NCI-H446 (cell line): ENCODE measurements at regions not wholly inside any gene's neighbourhood (a gene's known extent, or its start where the extent isn't known, plus 50 kb on each side); places are given as distances from the start of the nearest gene placed in this dataset.
"Not testable (repeated sequence)": the region's sequence is repeated elsewhere in the genome, so short reads cannot be mapped to it uniquely, and the experiment has no call there.

Source experiments
- DNase-seq, 2 experiments: peaks; one replicate each; lab custom pipeline; 2025; lab: John Stamatoyannopoulos, UW

DNA sequence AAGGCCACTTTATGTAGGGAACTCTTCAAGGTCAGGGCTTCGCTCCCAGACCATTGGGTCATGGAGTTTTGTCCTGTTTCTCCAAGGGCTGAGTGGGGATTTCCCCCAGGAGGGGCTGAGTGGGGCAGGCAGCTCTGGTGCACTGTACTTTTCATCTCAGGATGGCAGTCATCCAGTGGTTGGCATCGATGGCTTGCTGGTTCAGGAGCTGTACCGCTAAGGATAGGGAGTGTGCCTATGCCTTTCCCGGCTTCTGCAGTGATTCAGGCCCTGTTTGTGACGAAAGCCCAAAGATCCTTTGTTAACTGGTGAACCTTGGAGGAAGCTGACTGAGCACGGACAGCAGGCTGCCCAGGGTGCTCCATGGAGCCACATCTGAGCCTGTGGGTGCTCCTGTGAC is 100.1 kb upstream of the GADD45A start:
- DNase-seq, result no peak

DNA sequence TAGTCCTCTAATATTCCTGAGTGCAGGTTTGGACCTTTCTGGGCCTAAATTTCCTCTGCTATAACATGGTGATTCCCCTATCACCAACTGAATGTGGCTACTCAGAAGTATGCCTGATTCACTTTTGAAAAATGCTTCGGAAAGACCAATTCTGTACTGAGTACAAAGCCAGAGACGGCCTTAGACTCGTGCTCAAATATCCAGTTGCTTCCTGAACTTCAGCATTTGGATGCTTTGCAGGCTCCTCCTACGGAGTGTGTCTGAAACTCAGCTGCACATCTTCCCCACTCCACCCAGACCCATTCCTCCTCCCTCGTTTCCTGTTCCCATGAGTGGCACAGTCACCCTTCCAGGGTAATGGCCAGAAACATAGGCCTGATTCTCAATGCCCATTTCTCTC is 98.4 kb upstream of the GADD45A start:
- no peak for DNase-seq

DNA sequence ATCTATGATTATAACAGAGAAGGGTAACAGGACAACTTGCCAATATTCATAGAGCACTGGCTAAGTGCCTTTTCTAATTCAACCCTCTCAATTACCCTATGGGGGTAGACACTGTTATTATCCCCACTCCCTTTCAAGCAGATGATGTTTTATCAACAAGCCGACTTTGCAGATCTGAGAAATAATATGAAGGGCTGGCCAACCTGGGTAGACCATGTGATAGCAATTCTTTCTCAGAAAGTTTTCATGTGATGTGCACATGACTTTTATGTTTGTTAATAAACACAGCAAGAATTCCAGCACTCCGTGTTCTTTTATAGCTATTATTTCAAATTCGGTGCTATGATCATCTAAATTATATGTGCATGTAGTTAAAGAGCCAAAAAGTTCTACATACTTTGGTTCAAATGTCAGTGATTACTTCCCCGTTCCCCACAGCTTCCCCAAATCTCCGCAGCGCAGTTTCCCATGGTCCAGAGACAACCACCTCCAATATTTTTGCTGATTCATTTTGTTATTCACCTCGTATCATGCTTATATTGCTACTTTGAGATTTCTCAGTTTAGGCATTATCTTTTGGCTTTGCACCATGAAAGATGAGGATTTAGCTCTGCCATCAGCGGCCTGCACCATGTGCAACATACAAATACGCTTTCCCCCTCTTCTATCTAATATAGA is 96.7 kb upstream of the GADD45A start:
- no peak for DNase-seq

DNA sequence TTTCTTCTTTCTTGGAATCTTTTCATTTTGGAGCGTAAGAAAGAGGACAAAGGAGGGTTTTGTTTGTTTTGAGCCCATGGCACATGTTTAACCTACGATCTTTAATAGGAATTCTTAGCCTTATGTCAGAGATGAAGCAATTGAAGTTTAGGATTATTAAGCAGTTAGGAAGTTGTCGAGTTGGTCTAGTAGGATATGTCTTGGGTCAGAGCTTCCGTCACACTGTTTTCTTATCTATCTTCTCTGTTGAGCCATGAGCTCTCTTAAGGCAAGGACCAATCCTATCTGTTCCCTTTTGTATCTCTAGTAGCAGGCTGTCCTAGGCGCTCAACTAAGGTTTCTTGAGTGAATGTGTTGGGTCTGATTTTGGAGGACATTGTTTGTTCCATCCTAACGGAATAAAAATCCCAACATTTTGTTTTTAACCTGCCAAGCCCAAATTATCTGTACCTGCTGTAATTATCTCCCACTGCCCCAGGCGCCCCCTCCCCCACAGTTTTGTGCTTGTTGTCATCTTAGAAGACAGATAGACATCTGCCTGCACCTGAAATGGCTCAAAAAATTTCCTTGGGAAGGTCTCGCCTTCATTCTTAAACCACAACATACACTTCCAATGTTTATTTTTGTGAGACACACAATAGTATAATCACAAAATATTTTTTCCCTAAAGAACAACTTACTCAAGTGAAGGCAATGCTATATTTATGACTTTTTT is 95.3 kb upstream of the GADD45A start:
- DNase-seq, result no peak

DNA sequence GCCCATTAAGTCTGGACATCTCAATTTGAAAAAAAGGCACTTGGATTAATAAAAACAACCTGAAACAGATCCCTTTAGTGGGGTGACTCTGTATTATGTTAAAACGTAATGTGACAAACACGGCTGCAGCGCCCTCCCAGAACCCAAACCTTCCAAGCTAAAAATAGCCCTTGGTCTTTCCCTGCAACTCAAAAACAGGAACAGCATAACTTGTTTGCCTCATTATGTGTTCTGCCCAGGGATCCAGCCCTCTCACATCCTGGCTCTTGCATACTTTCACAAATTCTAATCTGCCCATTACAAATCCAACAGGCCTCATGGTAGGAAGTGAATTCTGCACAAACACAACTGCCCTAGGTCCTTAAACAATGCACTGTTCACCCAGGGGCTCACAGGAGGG is 94.7 kb upstream of the GADD45A start:
- no peak for DNase-seq

DNA sequence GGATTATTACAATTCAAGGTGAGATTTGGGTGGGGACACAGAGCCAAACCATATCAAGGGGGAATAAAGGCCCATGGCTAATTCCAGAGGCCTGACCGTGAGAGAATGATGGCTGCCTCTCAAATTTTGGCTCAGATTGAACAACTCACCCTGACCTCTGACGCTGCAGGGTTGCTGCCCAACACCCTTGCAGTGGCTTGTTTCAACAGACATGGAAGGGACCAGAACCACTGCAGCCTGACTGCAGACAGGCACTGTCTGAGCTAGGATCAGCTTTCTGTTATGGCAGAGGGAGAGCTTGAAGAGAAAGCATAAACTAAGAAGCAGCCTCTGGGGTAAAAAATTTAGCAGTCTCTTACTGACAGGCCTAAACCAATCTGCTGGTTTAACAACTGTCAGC is 90.2 kb upstream of the GADD45A start:
- DNase-seq, result no peak

DNA sequence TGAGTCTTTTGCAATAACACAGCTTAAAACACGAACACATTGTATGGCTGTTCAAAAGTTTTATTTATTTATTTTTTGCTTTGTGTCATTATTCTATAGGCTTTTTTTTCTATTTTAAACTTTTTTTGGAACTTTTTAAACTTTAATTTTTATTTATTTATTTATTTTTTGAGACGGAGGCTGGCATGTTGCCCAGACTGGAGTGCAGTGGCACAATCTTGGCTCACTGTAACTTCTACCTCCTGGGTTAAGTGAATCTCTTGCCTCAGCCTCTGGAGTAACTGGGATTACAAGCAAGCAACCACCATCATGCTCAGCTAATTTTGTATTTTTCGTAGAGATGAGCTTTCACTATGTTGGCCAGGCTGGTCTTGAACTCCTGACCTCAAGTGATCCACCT is 88.3 kb upstream of the GADD45A start:
- DNase-seq, result no peak

DNA sequence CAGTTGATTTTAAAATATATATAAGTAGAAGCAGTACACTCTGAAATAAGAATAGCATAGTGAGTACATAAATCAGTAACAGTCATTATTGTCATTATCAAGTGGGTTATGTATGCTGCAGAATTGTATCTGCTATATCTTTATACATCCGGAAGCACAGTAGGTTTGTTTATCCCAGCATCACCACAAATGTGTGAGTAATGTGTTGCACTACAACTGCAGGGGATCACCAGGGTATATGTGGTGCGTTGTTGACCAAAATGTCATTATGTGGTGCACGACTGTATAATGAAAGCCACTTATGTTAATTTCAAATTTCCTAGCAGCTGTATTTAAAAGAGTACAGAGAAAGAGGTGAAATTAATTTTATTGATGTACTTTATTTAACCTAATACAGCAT is 87.7 kb upstream of the GADD45A start:
- DNase-seq, result no peak

DNA sequence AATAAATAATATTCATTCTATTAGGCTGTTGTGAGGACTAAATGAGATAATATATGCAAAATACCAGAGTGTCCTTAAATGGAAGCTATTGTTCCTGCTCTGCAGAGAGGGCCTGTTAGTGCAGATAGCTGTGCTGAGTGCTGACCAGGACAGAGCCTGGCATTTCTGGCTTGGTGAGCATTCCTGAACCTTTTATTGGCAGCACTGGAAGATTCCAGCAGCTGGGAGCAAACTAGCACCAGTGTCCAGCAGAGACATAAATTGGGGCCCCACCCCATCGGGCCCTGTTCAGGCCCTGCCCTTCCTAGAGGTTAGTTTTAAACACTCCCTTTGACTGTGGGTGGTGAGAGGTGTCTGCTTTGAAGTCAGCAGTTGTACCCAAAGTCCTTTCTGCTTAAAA is 85.9 kb upstream of the GADD45A start:
- DNase-seq, result no peak

DNA sequence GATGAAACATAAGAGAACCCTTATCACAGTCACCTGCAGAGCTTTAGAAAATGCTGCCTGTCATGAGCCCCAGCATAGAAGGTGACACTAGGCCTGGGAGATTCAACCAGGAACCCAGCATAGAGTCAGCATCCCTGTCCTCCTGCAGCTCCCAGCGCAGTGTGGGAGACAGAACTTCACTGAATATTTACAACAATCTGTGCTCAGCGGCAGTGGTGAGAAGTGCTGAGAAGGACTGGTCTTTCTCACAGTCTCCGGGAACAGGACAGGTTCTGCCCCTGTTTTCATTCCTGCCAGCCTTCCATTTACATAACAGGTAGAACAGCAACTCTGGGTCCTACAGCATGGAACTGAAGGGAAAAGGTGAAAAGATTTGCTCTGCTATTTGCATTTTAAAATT is 83.5 kb upstream of the GADD45A start:
- DNase-seq, result no peak

DNA sequence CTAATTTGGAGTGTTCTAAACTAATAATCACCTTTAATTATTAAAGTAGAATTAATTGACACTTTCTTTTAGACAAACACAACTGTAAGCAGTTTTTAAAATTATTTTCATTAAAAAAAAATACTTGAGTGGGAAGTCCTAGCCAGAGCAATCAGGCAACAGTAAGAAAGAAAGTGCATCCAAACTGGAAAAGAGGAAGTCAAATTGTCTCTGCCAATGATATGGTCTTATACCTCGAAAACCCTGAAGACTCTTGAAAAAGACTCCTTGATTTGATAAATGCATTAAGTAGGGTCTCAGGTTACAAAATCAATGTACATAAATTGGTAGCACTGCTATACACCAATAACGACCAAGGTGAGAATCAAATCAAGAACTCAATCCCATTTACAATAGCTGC is 83.0 kb upstream of the GADD45A start:
- DNase-seq, result no peak

DNA sequence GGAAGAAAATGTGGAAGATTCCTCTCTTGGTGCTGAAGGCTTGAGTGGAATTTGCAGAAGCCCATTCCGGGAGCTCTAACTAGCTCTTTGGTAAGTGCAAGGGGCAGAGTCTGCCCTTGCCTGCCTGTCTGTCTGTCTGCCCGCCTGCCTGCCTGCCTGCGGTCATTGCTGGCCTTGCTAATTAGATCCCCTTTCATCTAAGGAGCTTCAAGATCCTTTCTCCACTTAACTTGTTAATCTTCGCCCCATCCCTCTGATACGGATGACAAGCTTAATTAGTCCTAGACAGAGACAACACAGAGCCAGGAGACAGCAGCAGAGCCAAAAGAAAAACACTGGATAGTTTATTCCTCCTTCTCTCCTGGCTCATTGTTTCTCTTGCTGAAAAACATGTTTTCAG is 80.2 kb upstream of the GADD45A start:
- DNase-seq, result no peak

DNA sequence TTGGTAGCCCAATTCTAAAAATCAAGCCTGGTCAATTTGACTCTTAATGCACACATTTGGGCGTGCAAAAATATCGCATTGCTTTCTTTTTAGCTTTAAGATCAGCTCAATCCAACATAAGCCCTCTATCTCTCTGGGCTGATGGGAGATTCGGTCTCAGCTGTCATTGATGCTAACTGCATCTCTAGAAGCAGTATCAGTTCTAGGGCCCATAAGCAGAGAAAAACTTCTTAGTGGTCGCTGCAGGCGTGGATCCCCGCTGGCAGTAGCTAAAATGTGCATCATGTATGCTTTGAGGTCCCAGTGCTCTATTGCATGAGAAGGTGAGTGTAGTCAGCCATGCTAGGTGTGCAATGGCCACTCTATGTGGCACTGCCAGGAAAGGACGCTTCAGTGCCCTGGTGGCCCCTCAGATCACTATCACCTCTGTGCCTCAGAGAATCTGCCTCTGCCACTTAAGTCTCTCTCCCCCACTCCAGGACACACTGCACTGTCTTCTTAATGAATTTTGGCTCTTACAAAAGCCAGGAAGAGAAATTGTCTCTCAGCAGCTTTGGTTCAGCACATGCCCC is 79.7 kb upstream of the GADD45A start:
- DNase-seq, result no peak

DNA sequence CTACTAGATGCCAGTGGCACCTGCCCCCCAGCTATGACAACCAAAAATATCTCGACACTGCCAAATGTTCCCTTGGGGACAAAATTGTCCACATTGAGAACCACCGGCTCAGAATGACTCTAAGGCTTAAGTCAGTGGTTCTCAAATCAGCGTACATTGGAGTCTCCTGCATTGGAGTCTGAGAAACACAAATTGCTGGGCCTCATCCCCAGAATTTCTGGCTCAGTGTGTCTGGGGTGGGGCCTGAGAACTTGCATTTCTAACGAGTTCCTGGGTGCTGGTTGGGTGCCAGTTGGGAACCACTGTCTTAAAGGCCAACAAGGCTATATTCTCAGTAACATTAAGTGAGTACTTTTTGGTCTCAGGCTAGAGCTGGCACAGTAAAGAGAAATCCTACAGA is 77.7 kb upstream of the GADD45A start:
- no peak for DNase-seq

DNA sequence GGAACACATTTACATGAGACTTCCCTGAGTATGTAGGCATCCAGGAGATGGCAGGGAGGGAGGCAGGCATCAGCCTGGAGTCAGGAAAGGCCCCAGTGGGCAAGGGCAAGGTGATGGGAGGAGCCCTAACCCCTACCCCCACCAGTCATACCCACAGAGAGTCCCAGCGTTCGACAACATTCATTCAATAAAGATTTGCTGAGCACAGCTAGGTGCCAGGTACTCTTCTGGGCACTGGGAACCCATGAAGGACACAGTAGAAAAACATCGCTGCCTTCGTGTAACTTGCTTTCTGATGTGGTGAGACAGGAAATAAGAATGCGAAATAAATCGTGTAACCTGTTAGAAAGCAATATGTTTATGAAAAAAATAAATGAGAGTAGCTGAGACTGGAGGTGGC is 77.3 kb upstream of the GADD45A start:
- no peak for DNase-seq

DNA sequence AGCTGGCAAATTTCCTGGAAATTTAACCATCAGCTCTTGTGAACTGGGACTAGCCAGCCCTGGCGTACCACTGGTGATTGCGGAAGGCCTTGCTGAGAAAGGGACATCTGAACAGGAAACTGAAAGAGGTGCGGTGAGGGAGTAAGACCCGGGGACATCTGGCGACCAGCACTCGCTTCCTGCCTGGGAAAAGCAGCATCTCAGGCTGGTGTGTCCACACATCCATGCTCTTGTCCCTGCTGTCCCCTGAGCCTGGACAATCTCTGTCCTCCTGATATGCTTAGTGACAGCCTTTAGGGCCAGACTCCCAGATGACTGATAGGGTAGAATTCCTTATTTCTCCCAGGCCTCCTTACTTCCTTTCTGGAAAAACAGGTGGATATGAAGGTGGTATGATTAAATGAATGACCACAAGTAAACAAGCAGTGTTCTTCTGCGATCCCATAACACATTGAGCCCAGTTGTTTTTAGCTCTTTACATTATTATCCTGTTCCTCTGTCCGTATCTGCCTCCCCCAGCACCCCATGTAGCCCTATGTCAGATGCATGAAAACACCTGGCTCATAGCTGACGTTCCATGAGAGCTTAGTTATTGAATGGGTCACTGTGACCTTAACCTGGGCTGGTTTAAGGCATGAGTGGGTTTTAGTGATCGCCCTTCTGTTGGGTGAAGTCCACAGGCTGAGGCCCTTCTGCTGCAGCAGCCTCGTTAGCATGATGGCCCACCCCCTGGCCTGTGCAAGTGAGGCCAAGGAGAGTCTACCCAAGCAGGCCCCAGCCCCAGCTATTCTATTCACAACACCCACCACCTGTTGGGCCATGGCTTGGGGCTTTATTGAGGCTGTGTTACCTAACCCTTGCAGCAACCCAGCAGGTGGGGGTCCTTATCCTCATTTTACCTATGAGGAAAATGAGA is 76.1 kb upstream of the GADD45A start:
- no peak for DNase-seq

DNA sequence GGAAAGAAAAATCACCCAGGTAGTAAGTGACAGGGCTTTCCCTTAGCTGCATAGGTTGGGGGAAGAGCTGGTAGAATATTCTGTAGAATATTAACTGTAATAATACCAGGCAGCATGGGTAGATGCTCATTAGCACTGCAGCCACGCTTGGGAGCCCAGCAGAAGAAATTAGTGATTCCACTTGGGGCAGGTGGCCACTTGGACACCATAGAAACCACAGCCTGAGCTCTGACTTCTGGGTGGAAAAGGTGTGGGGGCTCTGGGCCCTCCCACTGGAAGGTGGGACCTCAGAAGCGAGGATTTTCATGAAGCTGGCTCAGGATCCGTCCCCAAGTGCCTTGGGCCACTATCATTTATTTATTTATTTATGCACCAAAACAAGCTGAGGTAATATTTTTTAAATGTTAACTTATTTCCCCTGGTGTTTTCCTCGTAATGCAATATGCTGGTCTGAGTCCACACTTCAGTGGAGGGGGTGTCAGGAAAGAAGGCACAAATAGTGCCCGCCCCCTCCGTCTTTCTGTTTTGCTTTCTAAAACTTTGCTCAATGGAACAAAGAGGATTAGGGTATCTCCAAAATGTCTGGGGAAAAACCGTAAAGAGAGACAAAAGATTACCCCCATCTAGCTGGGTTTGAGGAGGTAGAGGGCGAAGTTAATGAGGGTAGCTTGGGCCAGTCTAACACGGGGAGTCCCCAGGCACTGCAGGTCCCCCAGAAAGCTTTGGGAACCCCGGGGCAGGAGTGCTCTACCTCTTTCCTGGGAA is 75.2 kb upstream of the GADD45A start:
- no peak for DNase-seq

DNA sequence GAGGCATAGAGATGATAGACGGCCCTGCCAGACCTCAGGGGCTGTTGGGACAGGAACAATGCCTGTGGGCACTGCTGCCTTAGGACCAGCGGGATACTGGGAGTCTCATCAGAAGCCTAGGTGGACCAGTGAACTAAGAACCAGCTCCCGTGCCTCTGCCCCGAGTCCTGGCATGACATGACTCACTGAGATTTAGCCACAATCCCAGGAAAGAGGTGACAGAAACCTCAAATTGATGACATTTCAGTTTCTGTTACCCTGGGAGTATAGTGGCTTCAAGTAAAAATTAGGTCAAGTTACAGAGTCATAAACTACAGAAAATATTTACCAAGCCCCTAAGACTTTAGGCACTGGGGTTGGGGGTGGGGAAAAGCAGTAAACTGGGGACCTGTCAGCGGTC is 74.6 kb upstream of the GADD45A start:
- no peak for DNase-seq

DNA sequence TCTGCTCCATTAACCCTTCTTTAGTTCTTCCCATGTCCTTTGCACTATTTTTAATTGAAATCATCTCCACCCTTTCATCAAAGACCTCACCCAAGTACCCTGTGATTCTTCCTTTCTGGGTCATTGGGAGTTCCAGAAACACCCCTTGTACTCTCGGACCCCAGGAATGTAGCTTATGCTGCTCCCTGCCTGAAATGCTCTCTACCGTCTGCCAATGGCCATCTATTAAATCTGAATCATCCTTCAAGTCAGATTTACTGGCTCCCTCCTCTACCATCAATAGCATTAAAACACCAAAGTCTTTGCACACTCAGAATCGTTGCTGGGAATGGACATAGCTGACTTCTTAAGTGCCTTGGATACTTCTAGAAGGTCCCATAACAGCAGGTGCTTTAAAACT is 73.2 kb upstream of the GADD45A start:
- DNase-seq, result no peak

DNA sequence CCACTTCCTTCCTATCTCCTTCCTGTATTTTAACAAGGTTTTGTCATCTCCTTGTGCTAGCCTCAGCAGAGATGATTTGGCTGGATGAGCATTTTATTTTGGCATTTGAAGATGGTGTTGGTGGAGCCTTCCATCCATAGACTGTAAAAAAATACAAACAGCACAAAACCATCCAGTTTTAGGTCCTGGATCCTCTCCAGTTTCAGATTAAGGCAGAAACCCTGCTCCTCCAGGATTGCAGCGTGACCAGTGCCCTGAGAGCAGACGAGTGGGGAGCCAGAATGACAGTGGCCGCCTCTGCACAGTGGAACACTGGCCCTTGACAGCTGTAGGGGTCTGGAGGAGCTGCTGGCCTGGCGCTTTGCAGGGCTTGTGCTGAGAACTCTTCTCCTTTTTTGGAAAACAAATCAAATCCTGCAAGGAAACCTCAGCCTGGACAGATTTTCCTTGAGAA is 72.2 kb upstream of the GADD45A start:
- peak in 1 of 2 experiments; percentile 11 for DNase-seq

DNA sequence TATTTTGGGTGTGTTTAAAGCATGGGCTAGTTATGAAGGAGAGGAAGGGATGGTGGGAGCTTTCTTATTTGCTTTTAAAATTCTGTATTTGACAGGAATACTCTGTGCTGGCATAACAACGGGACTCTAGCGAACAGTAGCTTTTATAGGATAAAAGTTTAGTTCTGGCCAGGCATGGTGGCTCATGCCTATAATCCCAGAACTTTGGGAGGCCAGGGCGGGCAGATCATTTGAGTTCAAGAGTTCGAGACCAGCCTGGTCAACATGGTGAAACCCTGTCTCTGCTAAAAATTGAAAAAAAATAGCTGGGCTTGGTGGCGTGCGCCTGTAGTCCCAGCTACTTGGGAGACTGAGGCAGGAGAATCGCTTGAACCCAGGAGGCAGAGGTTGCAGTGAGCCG is 71.5 kb upstream of the GADD45A start:
- not testable (repeated sequence) for DNase-seq

DNA sequence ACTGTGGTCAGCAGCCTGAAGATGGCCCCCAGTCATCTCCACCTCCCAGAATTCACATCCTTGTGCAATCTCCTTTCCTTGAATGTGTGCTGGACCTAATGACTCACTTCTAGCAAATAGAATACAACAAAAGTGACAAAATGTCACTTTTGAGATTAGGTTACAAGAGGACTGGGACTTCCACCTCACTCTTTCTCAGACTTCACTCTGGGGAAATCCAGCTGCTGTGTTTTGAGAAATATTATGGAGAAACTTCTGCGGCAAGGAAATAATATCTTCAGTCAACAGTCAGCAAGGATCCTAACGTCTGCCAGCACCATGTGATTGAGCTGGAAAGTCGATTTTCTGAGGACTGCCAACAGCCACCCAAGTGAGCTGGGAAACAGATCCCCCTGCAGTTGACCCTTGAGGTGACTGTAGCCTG is 70.5 kb upstream of the GADD45A start:
- no peak for DNase-seq
